NCI-H82 (cell line): ENCODE measurements at regions not wholly inside any gene's neighbourhood (a gene's known extent, or its start where the extent isn't known, plus 50 kb on each side); places are given as distances from the start of the nearest gene placed in this dataset.
"Not testable (repeated sequence)": the region's sequence is repeated elsewhere in the genome, so short reads cannot be mapped to it uniquely, and the experiment has no call there.

ENCODE experiments used
- DNase-seq: peaks from one replicate; lab custom pipeline; 2025; lab: John Stamatoyannopoulos, UW

DNA sequence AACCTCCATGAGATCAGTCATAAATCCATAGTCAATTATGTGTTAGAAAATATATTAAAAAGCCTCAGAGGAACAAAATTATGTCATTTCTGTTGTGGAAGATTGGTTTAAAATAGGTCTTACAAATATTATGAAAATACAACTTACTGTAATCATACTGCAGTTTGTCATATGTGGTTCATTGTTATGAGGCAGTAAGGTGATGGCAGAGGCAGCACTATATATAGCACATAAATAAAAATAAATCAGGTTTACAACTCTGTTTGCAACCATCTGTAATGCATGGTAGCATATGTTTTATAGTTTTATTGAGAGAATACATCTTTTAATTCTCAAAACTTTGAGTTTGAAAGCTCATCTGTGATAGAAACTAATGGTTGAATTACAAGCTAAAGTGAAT lies 651.4 kb downstream of the PCDH11X start:
- DNase-seq: not testable (repeated sequence)

DNA sequence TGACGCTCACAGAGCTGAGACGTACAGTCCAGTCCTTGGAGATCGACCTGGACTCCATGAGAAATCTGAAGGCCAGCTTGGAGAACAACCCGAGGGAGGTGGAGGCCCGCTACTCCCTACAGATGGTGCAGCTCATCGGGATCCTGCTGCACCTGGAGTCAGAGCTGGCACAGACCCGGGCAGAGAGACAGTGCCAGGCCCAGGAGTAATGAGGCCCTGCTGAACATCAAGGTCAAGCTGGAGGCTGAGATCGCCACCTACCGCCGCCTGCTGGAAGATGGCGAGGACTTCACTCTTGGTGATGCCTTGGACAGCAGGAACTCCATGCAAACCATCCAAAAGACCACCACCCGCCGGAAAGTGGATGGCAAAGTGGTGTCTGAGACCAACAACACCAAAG lies 681.4 kb downstream of the PCDH11X start:
- DNase-seq: peak; percentile 0

GRCh38 chrX:92480165-92480564 lies 701.0 kb downstream of the PCDH11X start:
- DNase-seq: not testable (repeated sequence)

- not testable (repeated sequence) for DNase-seq
Measured at GRCh38 chrX:92485487-92485886, 706.3 kb downstream of the PCDH11X start.

DNA sequence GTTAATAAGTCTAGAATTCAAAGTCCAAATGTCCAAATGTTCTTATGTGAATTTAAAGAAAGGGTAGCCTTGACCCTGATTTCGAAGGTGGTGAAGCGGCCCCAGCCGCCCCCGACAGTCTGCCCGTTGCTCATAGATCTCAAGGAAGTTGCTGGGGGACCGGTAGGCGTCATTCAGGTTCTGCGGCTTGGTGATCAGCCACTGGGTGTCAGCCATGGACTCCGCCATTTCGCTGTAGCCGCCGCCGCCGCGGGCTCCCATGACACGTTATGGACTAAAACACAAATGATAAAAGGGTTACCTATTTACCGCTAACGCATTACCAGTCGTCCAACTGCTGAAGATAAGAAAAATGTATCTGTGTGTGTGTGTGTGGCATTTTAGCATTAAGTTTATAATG lies 736.1 kb downstream of the PCDH11X start:
- DNase-seq: not testable (repeated sequence)

- not testable (repeated sequence) for DNase-seq
Measured at GRCh38 chrX:92528995-92529394, 749.8 kb downstream of the PCDH11X start.

DNA sequence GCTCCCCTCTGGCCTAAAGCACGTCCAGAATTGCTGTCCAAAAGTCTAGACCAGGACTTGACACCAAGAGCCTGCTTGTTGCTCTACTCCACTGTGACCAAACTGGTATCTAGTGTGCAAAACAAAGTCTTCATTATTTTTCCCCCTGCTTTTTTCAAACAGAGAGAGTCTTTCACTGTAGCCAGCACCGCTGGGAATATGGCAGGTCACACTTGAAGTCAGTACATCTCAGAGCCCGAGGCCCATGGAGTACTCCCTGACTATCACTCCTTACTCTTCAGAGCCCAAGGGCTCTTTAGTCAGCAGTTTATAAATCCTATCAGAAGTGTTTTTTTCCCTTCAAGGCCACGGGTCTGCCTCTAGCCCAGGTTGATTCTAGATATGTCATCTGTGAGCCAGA lies 761.3 kb downstream of the PCDH11X start:
- DNase-seq: not testable (repeated sequence)

- DNase-seq: not testable (repeated sequence)
Measured at GRCh38 chrX:92558323-92558722, 779.1 kb downstream of the PCDH11X start.

GRCh38 chrX:92558796-92559195 lies 779.6 kb downstream of the PCDH11X start:
- not testable (repeated sequence) for DNase-seq

DNA sequence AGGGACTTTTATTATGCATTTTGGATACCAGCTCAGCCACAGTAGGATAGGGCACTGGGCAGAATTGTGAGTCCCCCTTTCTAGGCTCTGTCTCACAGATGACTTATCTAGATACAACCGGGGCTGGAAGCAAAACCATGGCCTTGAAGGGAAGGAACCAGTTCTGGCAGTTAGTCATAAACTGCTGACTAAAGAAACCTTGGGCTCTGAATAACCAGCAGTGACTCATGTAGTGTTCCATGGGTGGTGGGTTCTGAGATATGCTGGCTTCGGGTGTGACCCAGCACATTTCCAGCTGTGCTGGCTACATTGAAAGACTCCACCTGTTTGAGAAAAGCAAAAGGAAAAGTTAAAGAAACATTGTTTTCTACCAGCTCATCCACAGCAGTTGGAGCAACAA lies 780.9 kb downstream of the PCDH11X start:
- DNase-seq: not testable (repeated sequence)

GRCh38 chrX:92570217-92570616 lies 791.0 kb downstream of the PCDH11X start:
- not testable (repeated sequence) for DNase-seq

GRCh38 chrX:92586643-92587042 lies 807.5 kb downstream of the PCDH11X start:
- DNase-seq: not testable (repeated sequence)

DNA sequence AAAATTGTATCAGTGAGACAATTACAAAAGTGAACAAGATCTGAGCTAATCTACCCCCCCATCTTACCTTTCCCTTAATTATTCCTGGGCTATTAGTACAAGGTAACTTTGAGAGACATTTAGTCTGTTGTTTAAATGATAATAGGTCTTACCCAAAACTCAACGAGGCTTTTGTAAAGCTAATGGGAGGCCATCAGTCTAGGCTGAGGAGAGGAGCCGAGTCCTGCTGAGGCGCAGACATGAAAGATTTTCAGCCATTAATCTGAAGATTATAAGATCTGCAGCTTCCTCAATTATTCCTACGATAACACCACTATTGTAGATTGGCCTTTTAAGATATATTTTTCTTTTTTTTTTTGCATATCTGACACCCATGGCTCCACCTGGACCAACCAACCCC lies 810.5 kb downstream of the PCDH11X start:
- DNase-seq: not testable (repeated sequence)

DNA sequence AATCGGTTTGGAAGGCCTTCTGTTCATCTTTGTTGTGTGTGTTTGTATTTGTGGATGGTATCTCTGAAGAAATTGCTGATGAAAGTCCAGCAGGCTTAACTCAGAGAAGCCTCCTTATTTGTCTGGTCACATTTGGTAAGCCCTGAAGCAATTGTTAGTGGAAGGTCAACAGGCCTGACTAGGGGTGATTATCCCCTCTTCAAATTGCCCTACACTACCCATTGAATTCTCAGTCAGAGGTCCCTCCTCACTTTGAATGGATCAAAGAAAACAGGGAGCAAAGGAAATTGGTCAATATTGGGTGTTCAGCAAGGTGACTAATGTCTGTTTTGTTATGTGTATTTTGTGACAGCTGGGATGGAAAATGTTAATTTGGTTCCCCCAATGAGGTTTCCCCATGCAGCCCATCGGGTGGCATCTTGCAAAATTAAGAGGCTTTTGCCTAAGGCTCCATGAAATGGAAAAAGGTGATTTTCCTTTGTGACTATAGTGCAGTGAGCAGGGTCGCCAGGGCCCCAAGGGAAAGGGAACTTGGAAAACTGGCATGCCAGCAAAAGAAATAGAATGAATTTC lies 811.6 kb downstream of the PCDH11X start:
- DNase-seq: not testable (repeated sequence)

DNA sequence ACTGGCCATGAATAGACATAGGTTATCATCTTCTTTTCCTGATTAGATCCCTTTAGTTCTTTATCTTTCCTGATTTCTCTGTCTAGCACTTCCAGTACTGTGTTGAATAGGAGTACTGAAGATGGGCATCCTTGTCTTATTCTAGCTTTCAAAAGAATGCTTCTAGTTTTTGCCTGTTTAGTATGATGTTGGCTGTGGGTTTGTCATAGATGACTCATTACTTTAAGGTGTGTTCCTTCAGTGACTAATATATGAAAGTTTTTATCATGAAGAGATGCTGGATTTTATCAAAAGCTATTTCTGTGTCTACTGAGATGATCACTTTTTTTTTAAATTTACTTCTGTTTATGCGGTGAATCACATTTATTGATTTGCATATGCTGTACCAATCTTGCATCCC lies 832.3 kb downstream of the PCDH11X start:
- not testable (repeated sequence) for DNase-seq

DNA sequence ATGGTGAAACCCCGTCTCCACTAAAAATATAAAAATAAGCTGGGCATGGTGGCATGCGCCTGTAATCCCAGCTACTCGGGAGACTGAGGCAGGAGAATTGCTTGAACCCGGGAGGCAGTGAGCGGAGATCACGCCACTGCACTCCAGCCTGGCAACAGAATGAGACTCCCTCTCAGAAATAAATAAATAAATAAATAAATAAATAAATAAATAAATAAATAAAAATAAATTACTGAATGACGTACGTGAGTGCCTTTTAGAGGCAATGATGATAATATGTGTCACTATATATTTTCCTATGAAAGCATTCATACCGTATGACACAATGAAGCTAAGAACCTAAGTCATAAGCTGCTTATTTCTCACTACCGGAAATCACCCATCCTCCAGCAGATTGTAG lies 847.5 kb downstream of the PCDH11X start:
- not testable (repeated sequence) for DNase-seq

GRCh38 chrX:92657593-92657992 lies 878.4 kb downstream of the PCDH11X start:
- DNase-seq: not testable (repeated sequence)

GRCh38 chrX:92659743-92660142 lies 880.6 kb downstream of the PCDH11X start:
- not testable (repeated sequence) for DNase-seq

- DNase-seq: not testable (repeated sequence)
Measured at GRCh38 chrX:92692796-92693195, 913.6 kb downstream of the PCDH11X start.

GRCh38 chrX:92699388-92700092 lies 920.4 kb downstream of the PCDH11X start:
- not testable (repeated sequence) for DNase-seq

- DNase-seq: not testable (repeated sequence)
Measured at GRCh38 chrX:92709784-92710183, 930.6 kb downstream of the PCDH11X start.
